WERI-Rb-1 (cell line): ENCODE measurements at regions not wholly inside any gene's neighbourhood (a gene's known extent, or its start where the extent isn't known, plus 50 kb on each side); places are given as distances from the start of the nearest gene placed in this dataset.
"Not testable (repeated sequence)": the region's sequence is repeated elsewhere in the genome, so short reads cannot be mapped to it uniquely, and the experiment has no call there.

Source experiments
- DNase-seq: peaks from one replicate; pipeline ENCODE4 v3.0.0-alpha.2; 2020
- H3K27ac ChIP-seq: fragments of 250-450 bp; sonication (Bioruptor Pico); 2 replicates; pipeline ENCODE4 v1.5.1; 2020; ENCODE audit warnings: mild to moderate bottlenecking, moderate library complexity
- H3K27me3 ChIP-seq: fragments of 250-450 bp; sonication (Bioruptor Pico); 2 replicates; pipeline ENCODE4 v1.5.1; 2021; ENCODE audit warnings: mild to moderate bottlenecking, low read depth, moderate library complexity; ENCODE audit not compliant: insufficient read depth, severe bottlenecking
- H3K36me3 ChIP-seq: fragments of 250-450 bp; sonication (Bioruptor Pico); 2 replicates; pipeline ENCODE4 v1.5.1; 2020; ENCODE audit warnings: mild to moderate bottlenecking, moderate library complexity
- H3K4me3 ChIP-seq: 2 replicates; pipeline ENCODE4 v1.5.1; 2011; ENCODE audit warnings: low read depth, mild to moderate bottlenecking, control low read depth, low read length
- H3K9me3 ChIP-seq: fragments of 250-450 bp; sonication (Bioruptor Pico); 2 replicates; pipeline ENCODE4 v1.5.1; 2021; ENCODE audit warnings: mild to moderate bottlenecking, moderate library complexity; ENCODE audit not compliant: severe bottlenecking
- CTCF ChIP-seq: IDR thresholded peaks from 2 replicates; pipeline ENCODE4 v1.5.1; 2011; ENCODE audit warnings: low read depth, mild to moderate bottlenecking, control low read depth, inconsistent platforms, low read length

GRCh38 chr9:68608763-68609162 lies 68.1 kb upstream of the TMEM252 start:
- no peak for DNase-seq
- Histone ChIP-seq H3K36me3 (no peaks in the 10 kb centered on the region), H3K4me3 (no peak overlapping the region), H3K9me3 (no peaks in the 10 kb centered on the region), H3K27me3 (peaks cover 74% of the 10 kb centered on the region), H3K27ac (no peak overlapping the region)
- no peak for TF ChIP-seq CTCF

GRCh38 chr9:68609901-68610415 lies 69.3 kb upstream of the TMEM252 start:
- H3K27ac ChIP-seq: no peak overlapping the region
- H3K27me3 ChIP-seq: peaks cover 75% of the 10 kb centered on the region
- DNase-seq: no peak
- no peak overlapping the region for H3K4me3 ChIP-seq
- no peak for TF ChIP-seq CTCF
- no peaks in the 10 kb centered on the region for H3K36me3 ChIP-seq
- H3K9me3 ChIP-seq: no peaks in the 10 kb centered on the region

DNA sequence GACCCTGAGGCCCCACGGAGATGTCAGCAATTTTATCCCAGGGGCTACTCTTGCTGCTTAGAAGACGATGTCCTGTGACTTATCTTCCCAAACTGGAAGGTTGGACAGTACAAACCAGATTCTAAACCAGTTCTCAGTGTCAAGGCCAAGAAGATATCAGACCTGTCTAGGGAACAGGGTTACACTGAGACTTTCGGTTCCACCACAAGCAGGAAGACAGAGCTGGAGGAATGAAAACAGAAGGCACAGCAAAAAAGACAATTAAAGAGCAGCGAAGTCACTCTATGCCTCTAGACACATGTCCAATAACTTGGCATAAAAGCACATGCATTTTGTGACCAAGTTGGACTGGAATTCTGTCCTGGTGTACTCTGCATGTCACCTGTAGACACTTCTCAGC lies 73.4 kb upstream of the TMEM252 start:
- Histone ChIP-seq H3K9me3 (no peaks in the 10 kb centered on the region), H3K27ac (no peak overlapping the region), H3K4me3 (no peak overlapping the region), H3K36me3 (no peaks in the 10 kb centered on the region), H3K27me3 (peaks cover 64% of the 10 kb centered on the region)
- TF ChIP-seq CTCF: no peak
- DNase-seq: no peak

GRCh38 chr9:68617011-68617410 lies 76.3 kb upstream of the TMEM252 start:
- H3K27ac ChIP-seq, H3K36me3 ChIP-seq, H3K4me3 ChIP-seq, DNase-seq, H3K9me3 ChIP-seq: not testable (repeated sequence)
- peaks cover 54% of the 10 kb centered on the region for H3K27me3 ChIP-seq

GRCh38 chr9:68619072-68619471 lies 78.4 kb upstream of the TMEM252 start:
- no peaks in the 10 kb centered on the region for H3K36me3 ChIP-seq
- H3K27ac ChIP-seq: no peak overlapping the region
- no peak for DNase-seq
- H3K4me3 ChIP-seq: no peak overlapping the region
- no peak for TF ChIP-seq CTCF
- H3K27me3 ChIP-seq: peaks cover 53% of the 10 kb centered on the region
- H3K9me3 ChIP-seq: no peaks in the 10 kb centered on the region

DNA sequence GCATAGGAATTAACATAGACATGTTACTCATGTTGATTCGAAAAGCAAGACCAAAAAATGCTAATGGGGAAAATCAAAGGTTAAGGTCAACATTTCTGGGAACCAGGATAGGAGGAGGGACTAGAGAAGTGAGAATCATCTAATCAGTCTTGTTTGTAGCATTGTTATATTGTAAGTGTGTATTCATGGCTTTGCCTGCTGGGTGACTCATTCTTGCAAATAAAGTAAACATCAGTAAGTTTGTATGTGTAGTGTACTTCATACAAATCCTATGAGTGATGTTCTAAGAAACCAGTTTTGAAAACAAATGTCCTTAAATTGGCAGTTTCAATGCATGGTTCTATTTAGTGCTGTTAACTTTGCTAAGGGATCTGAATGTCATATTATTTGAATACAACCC lies 79.0 kb upstream of the TMEM252 start:
- Histone ChIP-seq H3K4me3 (no peak overlapping the region), H3K9me3 (no peaks in the 10 kb centered on the region), H3K27ac (no peak overlapping the region), H3K36me3 (no peaks in the 10 kb centered on the region), H3K27me3 (peaks cover 50% of the 10 kb centered on the region)
- DNase-seq: no peak
- TF ChIP-seq CTCF: no peak
